Psoas muscle (tissue), 7 donors: ENCODE measurements at regions not wholly inside any gene's neighbourhood (a gene's known extent, or its start where the extent isn't known, plus 50 kb on each side); places are given as distances from the start of the nearest gene placed in this dataset.

ENCODE experiments used
- ATAC-seq, 4 donors: fragments of 200-7000 bp; cut with Tn5 transposase; one replicate each; pipeline ENCODE4 v1.9.1; 2020; ENCODE audit warnings: moderate library complexity in 3 of 4, mild to moderate bottlenecking in 2 of 4
- DNase-seq, 2 donors: peaks; one replicate each; pipeline ENCODE4 v3.0.0-alpha.2; 2020
- H3K27ac ChIP-seq: fragments of 200-600 bp; one replicate; pipeline ENCODE4 v1.8.0; 2022
- H3K27me3 ChIP-seq, 3 donors: fragments of 200-600 bp in 1 of 3; one replicate each; pipeline versions ENCODE4 v1.6.1 to v1.8.0; 2013 to 2022; ENCODE audit warnings: low read length in 2 of 3, mild to moderate bottlenecking in 2 of 3, moderate library complexity in 1 of 3; ENCODE audit not compliant: insufficient read depth in 3 of 3
- H3K36me3 ChIP-seq, 2 donors: fragments of 200-600 bp in 1 of 2; one replicate each; pipeline versions ENCODE4 v1.6.1 to v1.8.0; 2013 to 2022; ENCODE audit warnings: low read depth in 1 of 2, mild to moderate bottlenecking in 1 of 2, moderate library complexity in 1 of 2; ENCODE audit not compliant: insufficient read depth in 1 of 2
- H3K4me1 ChIP-seq: fragments of 200-600 bp; one replicate; pipeline ENCODE4 v1.8.0; 2022
- H3K4me3 ChIP-seq: fragments of 200-600 bp; one replicate; pipeline ENCODE4 v1.8.0; 2022; ENCODE audit warnings: mild to moderate bottlenecking
- H3K9me3 ChIP-seq: fragments of 200-600 bp; one replicate; pipeline ENCODE4 v1.8.0; 2022
- WGBS, 3 donors: extraction: QIAGEN DNeasy Blood & Tissue Kit; methylation state at CpG; one replicate each; pipeline versions ENCODE4 v1.1.6 to v1.1.7; 2013; 5-methylcytosine and 5-hydroxymethylcytosine counted together
- intact Hi-C, 2 donors: fragments of 100-400 bp; cut with DNase I; formaldehyde crosslinking; loops; one replicate each; pipeline versions ENCODE4 v1.11.0 to v1.14.2; 2022
- TF ChIP-seq, protein P1 (sequence below): fragments of 200-600 bp; IDR thresholded peaks from one replicate; pipeline ENCODE4 v1.8.0; 2022; ENCODE audit warnings: antibody characterized with exemption
- donor health status: healthy with polysubstance abuse.
- donor health status: DM: no; HTN: no; CAD: no; lungs with moderate emphysema.
- donor health status: Bipolar disorder and iron deficiency.
- donor health status: healthy.
- donor health status: DM: yes; HTN: yes; CAD: no.
- donor health status: DM: no; HTN: no; CAD: no.
- donor health status: DM: yes; HTN: yes; CAD: no.

DNA sequence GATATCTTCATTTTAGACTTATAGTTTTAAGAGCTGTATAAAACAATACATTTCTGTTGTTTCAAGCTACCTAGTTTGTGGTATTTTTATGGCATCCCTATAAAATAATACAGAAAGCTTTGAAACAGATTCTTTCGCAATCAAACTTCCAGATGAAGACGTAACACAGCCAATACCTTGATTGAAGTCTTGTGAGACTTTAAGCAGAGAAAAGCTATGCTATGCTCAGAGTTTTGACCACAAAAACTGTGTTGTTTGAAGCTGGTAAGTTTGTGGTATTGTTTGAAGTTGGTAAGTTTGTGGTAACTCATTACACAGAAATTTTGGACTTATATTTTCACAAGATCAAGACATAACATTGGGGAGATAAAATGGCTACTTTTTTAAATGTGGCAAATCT lies 201.8 kb upstream of the UGT8 start:
- Histone ChIP-seq H3K27ac (no peak overlapping the region), H3K4me1 (no peaks in the 10 kb centered on the region), H3K4me3 (no peak overlapping the region), H3K36me3 (no peaks in the 10 kb centered on the region), H3K9me3 (no peaks in the 10 kb centered on the region), H3K27me3 (no peaks in the 10 kb centered on the region)
- DNase-seq (no peak), ATAC-seq (no peak)
- TF ChIP-seq, protein P1, sequence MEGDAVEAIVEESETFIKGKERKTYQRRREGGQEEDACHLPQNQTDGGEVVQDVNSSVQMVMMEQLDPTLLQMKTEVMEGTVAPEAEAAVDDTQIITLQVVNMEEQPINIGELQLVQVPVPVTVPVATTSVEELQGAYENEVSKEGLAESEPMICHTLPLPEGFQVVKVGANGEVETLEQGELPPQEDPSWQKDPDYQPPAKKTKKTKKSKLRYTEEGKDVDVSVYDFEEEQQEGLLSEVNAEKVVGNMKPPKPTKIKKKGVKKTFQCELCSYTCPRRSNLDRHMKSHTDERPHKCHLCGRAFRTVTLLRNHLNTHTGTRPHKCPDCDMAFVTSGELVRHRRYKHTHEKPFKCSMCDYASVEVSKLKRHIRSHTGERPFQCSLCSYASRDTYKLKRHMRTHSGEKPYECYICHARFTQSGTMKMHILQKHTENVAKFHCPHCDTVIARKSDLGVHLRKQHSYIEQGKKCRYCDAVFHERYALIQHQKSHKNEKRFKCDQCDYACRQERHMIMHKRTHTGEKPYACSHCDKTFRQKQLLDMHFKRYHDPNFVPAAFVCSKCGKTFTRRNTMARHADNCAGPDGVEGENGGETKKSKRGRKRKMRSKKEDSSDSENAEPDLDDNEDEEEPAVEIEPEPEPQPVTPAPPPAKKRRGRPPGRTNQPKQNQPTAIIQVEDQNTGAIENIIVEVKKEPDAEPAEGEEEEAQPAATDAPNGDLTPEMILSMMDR, result no peak
- WGBS, 3 donors, result 89 to 93% (median 92%) methylated on average over 2 of the region's 2 CpGs
- intact Hi-C loops, result no loop called here

DNA sequence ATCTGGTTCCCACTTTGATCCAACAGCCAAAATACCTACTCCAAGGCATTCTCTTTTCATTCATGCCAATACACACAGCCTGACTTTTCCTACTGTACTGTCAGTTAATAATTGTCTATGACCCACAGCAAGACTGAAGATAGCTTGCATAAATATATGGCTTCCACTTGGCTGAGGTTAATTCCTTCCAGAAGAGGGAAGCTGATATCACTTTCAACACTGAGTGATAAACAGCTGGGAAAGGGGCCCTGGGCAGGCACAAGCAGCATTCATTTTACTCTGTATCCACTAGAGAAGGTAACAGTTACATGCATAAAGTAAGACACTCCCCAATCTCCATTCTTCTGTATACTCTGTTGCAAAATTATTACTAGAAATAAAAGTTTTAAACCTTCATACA lies 200.2 kb upstream of the UGT8 start:
- H3K9me3 ChIP-seq, result no peaks in the 10 kb centered on the region
- no peak overlapping the region for H3K4me3 ChIP-seq
- intact Hi-C loops, result no loop called here
- no peaks in the 10 kb centered on the region for H3K27me3 ChIP-seq
- H3K4me1 ChIP-seq, result no peaks in the 10 kb centered on the region
- no peaks in the 10 kb centered on the region for H3K36me3 ChIP-seq
- no peak for ATAC-seq
- H3K27ac ChIP-seq, result no peak overlapping the region
- TF ChIP-seq, protein P1, result no peak
- DNase-seq, result no peak

DNA sequence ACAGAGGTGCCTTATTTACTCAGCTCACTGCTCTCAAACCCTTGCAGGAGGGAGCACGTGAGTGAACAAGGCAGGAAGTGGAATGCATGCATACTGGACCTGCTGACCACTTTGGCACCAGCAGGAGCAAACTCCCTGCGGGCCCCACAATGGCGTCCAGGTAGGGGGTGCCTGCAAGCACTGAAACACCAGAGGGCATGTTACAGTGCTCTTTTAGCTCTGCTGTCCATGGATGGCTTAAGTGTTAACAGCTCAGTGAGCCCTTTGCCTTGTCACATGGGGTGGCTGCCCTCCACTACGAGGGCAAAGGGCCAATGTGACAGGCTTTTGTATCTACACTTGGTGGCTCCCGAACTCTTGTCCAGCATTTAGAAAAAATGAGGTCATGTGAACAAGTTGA lies 199.5 kb upstream of the UGT8 start:
- DNase-seq, result no peak
- Histone ChIP-seq H3K4me1 (no peaks in the 10 kb centered on the region), H3K4me3 (no peak overlapping the region), H3K36me3 (no peaks in the 10 kb centered on the region), H3K27ac (no peak overlapping the region), H3K27me3 (no peaks in the 10 kb centered on the region), H3K9me3 (no peaks in the 10 kb centered on the region)
- WGBS, 3 donors, result 31 to 41% (median 36%) methylated on average over 5 of the region's 5 CpGs
- intact Hi-C loops, result no loop called here
- no peak for ATAC-seq
- TF ChIP-seq, protein P1, result no peak

DNA sequence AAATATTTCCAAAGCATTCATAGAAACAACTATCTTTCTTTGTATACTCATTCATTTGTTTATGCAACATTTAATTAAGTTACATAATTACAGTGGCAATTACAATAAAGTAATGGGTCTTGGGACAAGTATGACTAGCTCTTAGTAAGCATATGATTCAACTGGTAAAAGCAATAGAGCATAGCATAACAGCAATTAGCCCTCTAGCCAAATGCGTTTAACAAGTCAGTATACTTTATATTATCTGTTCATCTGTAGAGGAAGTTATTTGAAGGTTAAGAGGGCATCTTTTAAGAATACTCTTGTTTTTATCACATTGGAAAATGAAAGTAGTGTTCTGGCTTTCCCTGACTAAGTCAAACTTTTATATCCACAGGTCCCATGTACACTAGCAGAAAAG lies 198.1 kb upstream of the UGT8 start:
- Histone ChIP-seq H3K27me3 (no peaks in the 10 kb centered on the region), H3K4me1 (no peaks in the 10 kb centered on the region), H3K4me3 (no peak overlapping the region), H3K9me3 (no peaks in the 10 kb centered on the region), H3K27ac (no peak overlapping the region), H3K36me3 (no peaks in the 10 kb centered on the region)
- DNase-seq, result no peak
- intact Hi-C loops, result no loop called here
- ATAC-seq, result no peak
- WGBS, 3 donors, result 64 to 81% (median 73%) methylated on average over 1 of the region's 1 CpG
- TF ChIP-seq, protein P1, result no peak

DNA sequence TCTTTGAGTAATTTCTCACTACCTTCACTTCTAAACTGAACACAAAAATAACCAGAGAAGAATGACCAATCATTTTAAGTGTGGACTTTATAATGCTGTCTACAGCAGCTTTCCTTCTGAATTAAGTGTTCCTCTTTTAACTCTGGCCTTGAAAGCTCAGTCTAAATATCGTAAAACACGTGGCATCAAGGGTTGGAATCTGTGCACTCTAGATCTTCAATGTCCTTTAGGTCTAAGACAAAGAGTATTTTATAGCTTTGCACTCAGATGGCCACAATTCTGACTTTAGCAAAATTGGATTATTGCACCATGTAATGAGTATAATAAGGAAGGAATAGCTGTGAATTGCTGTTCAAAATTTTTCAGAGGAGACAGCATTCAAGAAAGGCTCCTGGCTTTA lies 197.1 kb upstream of the UGT8 start:
- TF ChIP-seq, protein P1, result no peak
- Histone ChIP-seq H3K36me3 (no peaks in the 10 kb centered on the region), H3K4me3 (no peak overlapping the region), H3K27me3 (no peaks in the 10 kb centered on the region), H3K27ac (no peak overlapping the region), H3K4me1 (no peaks in the 10 kb centered on the region), H3K9me3 (no peaks in the 10 kb centered on the region)
- intact Hi-C loops, result no loop called here
- WGBS, 3 donors, result 47 to 49% (median 47%) methylated on average over 2 of the region's 2 CpGs
- ATAC-seq, result no peak
- DNase-seq, result no peak
